KMS-11 (cell line): ENCODE measurements at regions not wholly inside any gene's neighbourhood (a gene's known extent, or its start where the extent isn't known, plus 50 kb on each side); places are given as distances from the start of the nearest gene placed in this dataset.
"Not testable (repeated sequence)": the region's sequence is repeated elsewhere in the genome, so short reads cannot be mapped to it uniquely, and the experiment has no call there.

Source experiments
- H2AFZ ChIP-seq: fragments of 200-600 bp; sonication (generic); 2 replicates; pipeline ENCODE4 v1.6.1; 2016; ENCODE audit warnings: antibody characterized with exemption, mixed run types, low read depth
- H3K27ac ChIP-seq: fragments of 200-600 bp; sonication (generic); 2 replicates; pipeline ENCODE4 v1.6.1; 2016; ENCODE audit warnings: mild to moderate bottlenecking, mixed run types
- H3K27me3 ChIP-seq: fragments of 200-600 bp; sonication (generic); 2 replicates; pipeline ENCODE4 v1.6.1; 2017; ENCODE audit warnings: mild to moderate bottlenecking, low read depth, mixed run types, moderate library complexity; ENCODE audit not compliant: insufficient read depth
- H3K36me3 ChIP-seq: fragments of 200-600 bp; sonication (generic); 2 replicates; pipeline ENCODE4 v1.6.1; 2017; ENCODE audit warnings: mild to moderate bottlenecking, mixed run types; ENCODE audit not compliant: insufficient read depth
- H3K4me1 ChIP-seq: fragments of 200-600 bp; sonication (generic); 2 replicates; pipeline ENCODE4 v1.6.1; 2016; ENCODE audit warnings: mild to moderate bottlenecking, low read depth, mixed run types; ENCODE audit not compliant: poor library complexity, severe bottlenecking
- H3K4me2 ChIP-seq: fragments of 200-600 bp; sonication (generic); 2 replicates; pipeline ENCODE4 v1.7.0; 2016; ENCODE audit warnings: mild to moderate bottlenecking, mixed run types
- H3K4me3 ChIP-seq: fragments of 200-600 bp; sonication (generic); IDR thresholded peaks from 2 replicates; pipeline ENCODE4 v1.6.1; 2017; ENCODE audit warnings: low read depth, low read length, mixed read lengths; ENCODE audit not compliant: insufficient read depth
- H3K79me2 ChIP-seq: fragments of 200-600 bp; sonication (generic); 2 replicates; pipeline ENCODE4 v1.6.1; 2016; ENCODE audit warnings: low read depth, mixed run types; ENCODE audit not compliant: insufficient read depth
- H3K9ac ChIP-seq: fragments of 200-600 bp; sonication (generic); 2 replicates; pipeline ENCODE4 v1.6.1; 2016; ENCODE audit warnings: mild to moderate bottlenecking, mixed run types
- H4K20me1 ChIP-seq: fragments of 200-600 bp; sonication (generic); 2 replicates; pipeline ENCODE4 v1.6.1; 2016; ENCODE audit warnings: mild to moderate bottlenecking, mixed run types; ENCODE audit not compliant: insufficient read depth
- CTCF ChIP-seq: fragments of 200-600 bp; sonication (generic); conservative IDR thresholded peaks from 2 replicates; pipeline ENCODE4 v1.6.1; 2017; ENCODE audit warnings: low read depth, mild to moderate bottlenecking, antibody characterized with exemption, low read length, moderate library complexity, mixed read lengths

GRCh38 chr5:107002115-107002514, 668.6 kb downstream of the EFNA5 start:
- Histone ChIP-seq H3K27ac (no peak overlapping the region), H2AFZ (no peak overlapping the region), H3K4me1 (no peaks in the 10 kb centered on the region), H3K4me3 (no peak overlapping the region), H3K9ac (no peak overlapping the region), H4K20me1 (no peaks in the 10 kb centered on the region), H3K4me2 (no peak overlapping the region), H3K79me2 (no peaks in the 10 kb centered on the region), H3K36me3 (no peaks in the 10 kb centered on the region), H3K27me3 (no peaks in the 10 kb centered on the region)
- TF ChIP-seq CTCF = no peak

GRCh38 chr5:106999506-106999905, 671.2 kb downstream of the EFNA5 start:
- not testable (repeated sequence) for H3K79me2 ChIP-seq, H3K27ac ChIP-seq, H3K27me3 ChIP-seq, H2AFZ ChIP-seq, H3K4me1 ChIP-seq, H4K20me1 ChIP-seq, H3K36me3 ChIP-seq, H3K4me3 ChIP-seq, H3K9ac ChIP-seq, H3K4me2 ChIP-seq

GRCh38 chr5:106986006-106986405, 684.7 kb downstream of the EFNA5 start:
- Histone ChIP-seq H3K79me2 (no peaks in the 10 kb centered on the region), H3K36me3 (no peaks in the 10 kb centered on the region), H3K27me3 (no peaks in the 10 kb centered on the region), H3K9ac (no peak overlapping the region), H2AFZ (no peak overlapping the region), H4K20me1 (no peaks in the 10 kb centered on the region), H3K4me3 (no peak overlapping the region), H3K4me2 (no peak overlapping the region), H3K4me1 (no peaks in the 10 kb centered on the region), H3K27ac (no peak overlapping the region)
- TF ChIP-seq CTCF = no peak

- H4K20me1 ChIP-seq = no peaks in the 10 kb centered on the region
- H3K27ac ChIP-seq = no peak overlapping the region
- no peak for TF ChIP-seq CTCF
- no peak overlapping the region for H3K4me2 ChIP-seq
- H3K4me3 ChIP-seq = no peak overlapping the region
- no peak overlapping the region for H3K9ac ChIP-seq
- no peak overlapping the region for H2AFZ ChIP-seq
- H3K27me3 ChIP-seq = no peaks in the 10 kb centered on the region
- no peaks in the 10 kb centered on the region for H3K4me1 ChIP-seq
- H3K79me2 ChIP-seq = no peaks in the 10 kb centered on the region
- H3K36me3 ChIP-seq = no peaks in the 10 kb centered on the region
Observed at GRCh38 chr5:106985174-106985573, 685.6 kb downstream of the EFNA5 start.

GRCh38 chr5:106979178-106979577, 691.6 kb downstream of the EFNA5 start:
- H3K4me2 ChIP-seq, H2AFZ ChIP-seq, H3K27ac ChIP-seq, H3K4me3 ChIP-seq, H3K79me2 ChIP-seq, H3K4me1 ChIP-seq, H3K9ac ChIP-seq, H4K20me1 ChIP-seq, H3K27me3 ChIP-seq, H3K36me3 ChIP-seq: not testable (repeated sequence)

GRCh38 chr5:106978582-106979165, 692.1 kb downstream of the EFNA5 start:
- not testable (repeated sequence) for H3K27ac ChIP-seq, H2AFZ ChIP-seq, H3K4me1 ChIP-seq, H3K9ac ChIP-seq, H4K20me1 ChIP-seq, H3K4me3 ChIP-seq, H3K36me3 ChIP-seq, H3K27me3 ChIP-seq, H3K79me2 ChIP-seq, H3K4me2 ChIP-seq
